Sigmoid colon (tissue), 4 donors: ENCODE measurements at regions not wholly inside any gene's neighbourhood (a gene's known extent, or its start where the extent isn't known, plus 50 kb on each side); places are given as distances from the start of the nearest gene placed in this dataset.

Experiments
- CTCF ChIP-seq, 4 experiments: fragments of 450-650 bp in 3 of 4; fragments of 200-600 bp in 1 of 4; IDR thresholded peaks; one replicate each; pipeline ENCODE4 v1.5.1; 2016 to 2019; ENCODE audit warnings: antibody characterized with exemption in 4 of 4, mild to moderate bottlenecking in 3 of 4, moderate library complexity in 2 of 4
- POLR2A ChIP-seq, 2 donors: fragments of 450-650 bp; IDR thresholded peaks; one replicate each; pipeline ENCODE4 v1.6.1; 2016; ENCODE audit warnings: antibody characterized with exemption in 2 of 2, mild to moderate bottlenecking in 2 of 2, moderate library complexity in 2 of 2
- POLR2AphosphoS5 ChIP-seq, 4 donors: sonication (generic); formaldehyde crosslinking; IDR thresholded peaks; one replicate each; pipeline ENCODE4 v1.6.1; 2017; ENCODE audit warnings: antibody characterized with exemption in 4 of 4

- TF ChIP-seq POLR2A (IDR thresholded peaks at IDR 0.05) (no peak), CTCF (IDR thresholded peaks at IDR 0.05) (no peak), POLR2AphosphoS5 (IDR thresholded peaks at IDR 0.05) (no peak)
These were observed 92.4 kb upstream of the B3GAT2 start for GRCh38 chr6:71049198-71049770.
